CD4-positive, alpha-beta T cell treated with Interleukin-2 at 100 ng/mL for 4 hours (primary cell): ENCODE measurements at regions not wholly inside any gene's neighbourhood (a gene's known extent, or its start where the extent isn't known, plus 50 kb on each side); places are given as distances from the start of the nearest gene placed in this dataset.

ENCODE experiments used
- DNase-seq: peaks from one replicate; pipeline ENCODE4 v3.0.0-alpha.2; 2020; ENCODE audit warnings: low spot score

DNA sequence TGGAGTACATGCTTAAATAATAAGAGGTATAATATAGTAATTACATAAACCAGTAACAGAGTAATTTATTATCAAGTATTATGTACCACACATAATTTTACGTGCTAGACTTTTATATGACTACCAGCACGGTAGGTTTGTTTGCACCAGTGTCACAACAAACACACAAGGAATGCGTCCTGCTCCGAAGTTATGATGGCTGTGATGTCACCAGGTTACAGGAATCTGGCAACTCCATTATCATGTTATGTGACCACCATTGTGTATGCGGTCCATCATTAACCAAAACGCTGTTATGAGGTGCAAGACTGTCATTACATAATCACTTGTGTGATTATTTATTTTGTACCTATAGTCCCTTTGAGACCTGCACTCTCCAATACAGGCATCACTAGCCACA lies 235.2 kb upstream of the PMEPA1 start:
- DNase-seq: no peak

DNA sequence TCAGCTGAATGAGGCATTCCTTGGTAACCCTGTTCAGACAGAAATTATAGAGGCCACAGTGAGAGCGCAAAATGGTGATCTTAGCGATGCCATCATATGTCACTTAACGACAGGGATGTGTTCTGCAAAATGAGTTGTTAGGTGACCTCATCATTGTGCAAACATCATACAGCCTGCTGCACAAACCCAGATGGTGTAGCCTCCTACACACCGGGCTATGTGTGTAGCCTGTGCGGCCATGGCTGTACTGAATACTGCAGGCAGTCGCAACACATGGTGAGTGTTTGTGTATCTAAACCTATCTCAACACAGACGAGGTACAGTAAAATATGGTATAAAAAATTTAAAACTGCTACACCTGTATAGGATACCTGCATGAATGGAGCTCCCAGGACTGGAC lies 234.1 kb upstream of the PMEPA1 start:
- no peak for DNase-seq

DNA sequence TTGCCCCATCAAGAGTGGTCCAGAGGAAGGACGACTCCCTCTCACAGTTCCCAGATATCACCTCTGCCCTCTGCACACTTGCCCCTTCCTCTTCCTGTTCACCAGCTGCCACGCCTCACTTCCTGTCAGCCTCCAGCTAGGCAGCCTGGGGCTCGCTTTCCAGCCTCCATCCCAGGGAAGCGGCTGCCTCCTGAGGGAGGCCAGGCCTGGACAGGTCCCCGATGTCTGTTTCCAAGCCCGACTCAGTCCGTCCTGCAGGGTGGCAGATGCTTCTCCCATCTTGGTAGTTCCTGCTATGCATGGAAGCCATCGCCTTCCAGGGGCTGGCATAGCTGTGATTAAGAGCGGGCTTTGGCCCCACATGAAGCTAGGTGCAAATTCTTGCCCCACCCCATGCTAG lies 233.5 kb upstream of the PMEPA1 start:
- no peak for DNase-seq

- DNase-seq: no peak
Measured at GRCh38 chr20:57941604-57942381, 232.0 kb upstream of the PMEPA1 start.

DNA sequence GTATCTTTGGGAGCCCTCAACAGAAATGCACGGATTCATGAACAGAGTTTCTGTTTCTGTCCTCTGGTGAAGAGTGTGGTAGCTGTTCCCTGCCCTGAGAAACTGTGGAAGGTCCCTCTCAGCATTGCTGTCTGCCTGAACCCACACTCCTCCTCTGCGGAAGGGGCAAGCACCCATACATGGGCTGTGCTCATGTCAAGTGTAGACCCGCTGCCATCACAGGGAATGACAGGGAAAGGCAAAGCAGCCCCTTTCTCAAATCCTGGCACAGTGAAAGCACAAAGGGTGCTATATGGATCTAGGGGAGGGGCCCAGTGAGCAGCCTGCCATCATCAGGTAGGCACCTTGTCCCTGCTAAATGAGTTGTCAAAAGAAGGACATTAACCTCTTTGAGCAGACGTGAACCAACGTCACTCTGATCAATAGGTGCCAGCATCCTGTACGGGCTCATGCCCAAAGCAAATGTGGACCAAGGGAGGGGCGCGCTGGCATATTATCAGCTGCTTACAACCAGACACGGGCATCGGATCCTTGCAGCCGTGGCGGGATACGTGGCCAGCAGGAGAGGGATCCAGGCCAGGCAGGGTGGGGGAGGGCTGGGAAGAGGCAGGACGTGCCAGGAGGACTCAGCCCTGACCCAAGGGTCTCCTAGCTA lies 231.2 kb upstream of the PMEPA1 start:
- DNase-seq: no peak

- DNase-seq: no peak
Measured at GRCh38 chr20:57940376-57940775, 230.6 kb upstream of the PMEPA1 start.

DNA sequence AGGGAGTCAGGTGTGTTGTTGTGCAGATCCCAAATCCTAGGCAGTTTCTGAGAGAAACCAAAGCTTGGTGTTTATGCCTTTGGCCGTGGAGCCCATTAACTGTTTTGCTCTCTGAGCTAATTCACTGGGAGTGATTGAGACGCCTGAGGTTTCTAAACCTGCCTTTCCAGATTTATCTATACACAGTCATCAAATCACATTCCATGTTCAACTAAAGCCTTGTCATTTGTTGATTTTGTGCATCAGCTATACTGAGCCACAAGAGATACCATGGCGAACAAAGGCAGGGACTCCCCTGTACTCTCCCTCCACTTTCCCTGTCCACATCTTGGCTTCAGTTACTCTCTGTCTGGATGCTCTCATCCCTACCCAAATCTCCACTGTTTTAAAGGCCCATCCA lies 229.7 kb upstream of the PMEPA1 start:
- no peak for DNase-seq

DNA sequence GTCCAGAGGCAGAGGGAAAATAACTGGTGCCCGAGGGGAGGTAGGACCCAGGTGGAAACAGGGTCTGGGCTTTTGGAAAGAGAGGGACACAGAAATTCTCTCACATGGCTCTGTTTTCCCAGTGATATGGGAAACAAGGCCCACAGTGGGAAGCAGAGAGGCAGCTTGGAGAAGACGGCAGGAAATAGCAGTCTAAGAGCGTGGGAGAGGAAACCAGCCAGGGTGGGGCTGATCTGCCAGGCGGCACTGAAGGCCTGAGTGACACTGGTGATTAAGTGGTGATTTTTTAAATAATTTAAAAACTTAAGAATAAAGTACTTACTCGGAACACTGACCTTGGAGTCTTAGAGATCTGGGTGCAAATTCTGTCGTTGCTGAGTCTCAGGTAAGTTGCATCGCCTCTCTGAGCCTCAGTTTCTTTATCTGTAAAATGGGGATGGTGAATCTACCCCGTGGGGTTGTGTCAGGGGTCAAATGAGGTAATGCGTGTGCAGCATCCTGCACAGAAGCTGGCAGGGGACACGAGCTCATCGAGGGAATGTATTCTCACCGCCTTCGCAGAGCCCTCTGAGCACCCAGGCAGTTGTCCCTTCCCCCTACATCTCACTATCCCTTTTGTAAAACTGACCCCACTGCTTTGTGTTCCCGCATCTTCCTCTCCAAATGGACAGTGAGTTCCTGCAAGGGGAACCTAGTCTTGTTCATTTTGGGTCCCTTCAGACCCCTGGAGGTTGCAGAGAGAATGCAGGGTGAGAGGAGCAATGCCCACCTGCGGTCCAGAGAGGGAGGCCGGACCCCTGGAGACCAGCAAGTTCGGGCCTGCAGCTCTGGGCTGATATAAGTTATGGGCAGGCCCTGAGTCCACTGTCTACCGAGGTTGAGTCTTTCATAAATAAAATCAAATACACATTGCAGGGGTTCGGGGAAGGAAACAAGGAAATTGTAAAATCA lies 228.6 kb upstream of the PMEPA1 start:
- DNase-seq: no peak

DNA sequence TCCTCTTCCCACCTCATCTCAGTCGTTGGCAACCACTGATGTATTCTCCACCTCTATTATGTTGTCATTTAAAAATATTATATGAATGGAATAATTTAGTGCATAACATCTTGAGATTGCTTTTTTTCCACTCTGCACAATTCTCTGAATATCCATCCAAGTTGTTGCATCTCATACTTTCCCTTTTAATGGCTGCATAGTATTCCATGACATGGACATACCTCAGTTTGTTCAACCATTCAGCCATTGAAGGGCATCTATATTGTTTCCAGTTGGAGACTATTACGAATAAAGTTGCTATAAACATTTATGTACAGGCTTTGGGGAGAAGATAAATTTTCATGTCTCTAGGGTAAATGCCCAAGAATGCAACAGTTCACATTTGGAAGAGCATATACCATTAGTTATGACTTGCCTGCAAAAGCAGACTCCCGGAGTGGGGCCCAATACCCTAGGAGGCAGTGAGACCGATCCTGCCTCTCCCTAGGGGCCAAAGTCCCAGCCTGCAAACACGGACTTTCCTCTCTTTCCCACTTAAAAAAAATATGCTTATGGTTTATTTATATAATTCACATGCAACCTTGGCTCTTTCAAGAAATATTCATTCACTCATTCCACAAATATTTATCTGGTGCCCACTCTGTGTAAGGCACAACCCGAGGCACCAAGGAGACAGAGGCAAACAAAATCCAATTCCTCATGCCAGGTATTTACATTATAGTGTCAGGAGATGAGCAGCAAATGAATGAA lies 227.0 kb upstream of the PMEPA1 start:
- DNase-seq: no peak

DNA sequence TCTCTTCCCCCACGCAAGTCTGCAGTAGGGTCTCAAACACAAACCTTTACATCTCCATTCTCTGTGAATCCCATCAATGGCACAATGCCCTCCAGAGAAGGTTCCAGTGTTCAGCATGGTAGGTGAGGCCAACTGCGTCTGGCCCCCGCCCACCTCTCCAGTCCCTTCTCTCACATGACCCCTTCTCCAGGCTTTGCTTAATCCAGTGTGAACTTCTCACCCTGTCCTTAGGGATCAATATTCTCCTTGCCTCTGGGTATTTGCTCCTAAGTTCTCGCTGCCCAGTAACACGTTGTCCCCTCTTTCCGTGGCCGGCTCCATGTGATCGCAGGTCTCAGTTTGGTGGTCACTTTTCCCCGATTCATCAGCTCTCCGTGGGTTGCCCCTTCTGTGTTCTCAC lies 225.1 kb upstream of the PMEPA1 start:
- DNase-seq: no peak

DNA sequence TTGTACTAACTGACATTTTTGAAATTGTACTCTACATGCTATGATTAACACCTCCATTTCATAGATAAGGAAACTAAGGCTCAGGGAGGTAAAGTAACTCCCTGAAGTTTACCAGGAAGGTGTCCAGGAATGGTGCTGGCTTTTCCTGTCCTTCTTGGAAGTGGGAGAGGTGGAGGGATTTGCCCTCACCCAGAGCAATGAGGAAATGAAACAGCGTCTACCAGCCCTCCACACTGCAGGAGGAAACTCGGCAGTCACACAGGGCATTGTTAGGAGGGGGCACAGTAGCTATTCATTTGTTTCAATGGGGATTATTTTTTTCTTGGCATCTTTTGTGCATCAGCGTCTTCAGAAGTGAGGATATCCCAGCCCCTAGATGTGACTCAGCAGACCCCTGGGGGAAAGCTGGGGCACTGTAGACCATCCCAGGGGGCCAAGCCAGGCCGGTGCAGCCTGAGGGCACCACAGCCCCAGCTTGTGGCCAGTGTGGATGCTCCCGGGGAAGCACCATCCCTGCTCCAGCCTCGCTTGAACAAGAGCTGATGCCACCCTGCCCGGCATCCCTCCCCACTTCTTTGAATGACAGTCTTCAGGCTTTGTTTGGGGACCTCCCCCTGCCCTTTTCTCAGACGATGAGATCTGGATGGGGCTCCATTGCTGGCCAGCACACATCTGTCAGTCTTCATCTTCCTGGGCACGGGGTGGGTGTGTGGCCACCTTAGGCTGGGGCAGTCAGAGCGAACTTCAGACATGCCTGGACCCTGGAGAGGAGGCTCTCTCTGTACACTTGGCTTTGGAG lies 224.4 kb upstream of the PMEPA1 start:
- no peak for DNase-seq

DNA sequence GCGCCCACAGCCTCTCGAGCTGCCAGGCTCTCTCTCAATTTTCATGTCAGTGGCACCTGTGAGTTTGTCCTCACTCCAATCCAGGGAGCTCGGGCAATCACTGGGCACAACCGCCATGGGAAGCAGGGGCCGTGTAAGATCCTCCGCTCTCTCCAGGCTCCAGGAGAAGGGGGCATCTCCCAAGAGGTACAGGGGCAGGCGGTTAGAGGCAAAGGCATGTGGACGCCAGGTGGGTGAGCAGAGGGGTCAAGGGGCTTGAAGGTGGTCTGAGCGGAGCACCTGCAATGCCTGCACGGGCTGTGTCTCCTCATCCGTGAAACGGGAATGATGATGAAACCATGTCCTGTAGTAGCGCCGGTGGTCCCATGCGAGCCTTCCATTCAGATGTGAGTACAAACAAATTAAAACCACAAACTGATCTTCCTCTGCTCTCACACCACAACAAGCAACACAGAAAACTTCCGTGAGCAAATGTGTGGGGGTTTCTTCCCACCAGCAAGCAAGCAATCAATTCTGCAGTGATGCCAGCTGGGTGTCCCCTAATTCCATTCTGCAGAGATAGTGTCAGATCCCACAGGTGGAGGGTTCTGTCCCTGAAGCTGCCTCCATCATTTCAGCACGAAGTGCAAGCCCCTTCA lies 222.5 kb upstream of the PMEPA1 start:
- DNase-seq: no peak

DNA sequence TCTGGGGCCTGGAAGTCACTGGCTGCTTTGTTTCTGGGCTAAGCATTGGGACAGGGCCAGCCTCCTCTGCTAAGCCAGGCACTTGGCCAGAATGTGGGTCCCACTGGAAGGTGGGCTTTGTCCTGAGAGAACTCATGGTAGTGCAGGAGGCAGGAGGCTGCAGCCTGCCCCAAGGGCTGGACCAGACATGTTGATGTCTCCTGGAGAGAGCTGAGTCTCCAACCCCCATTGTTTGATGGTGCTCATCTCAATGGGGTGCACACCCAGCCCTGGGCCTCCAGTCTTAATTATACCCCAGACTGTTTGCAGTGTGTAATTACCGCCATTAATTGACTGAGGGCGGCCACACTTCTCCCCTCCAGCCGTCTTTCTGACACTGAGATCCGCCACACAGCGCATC lies 220.5 kb upstream of the PMEPA1 start:
- no peak for DNase-seq

- no peak for DNase-seq
Measured at GRCh38 chr20:57928181-57928967, 218.6 kb upstream of the PMEPA1 start.

DNA sequence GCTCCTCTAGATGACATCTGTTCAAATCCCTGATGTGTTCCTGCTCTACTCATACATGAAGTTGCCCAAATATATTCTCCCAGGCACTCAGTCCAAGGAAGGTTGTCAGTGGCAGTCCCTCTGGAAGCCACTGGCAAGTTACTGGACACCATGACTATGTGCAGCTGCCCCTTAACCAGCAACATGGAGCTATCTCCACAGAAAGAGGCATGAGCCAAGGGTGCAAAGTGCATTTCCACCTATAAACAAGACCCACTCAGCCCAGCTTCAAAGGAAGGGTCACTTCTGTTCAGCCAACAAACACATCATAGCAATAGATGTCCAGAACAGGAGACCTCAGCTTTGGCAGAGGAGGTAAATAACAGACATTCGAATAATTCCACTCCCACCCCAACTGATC lies 217.6 kb upstream of the PMEPA1 start:
- DNase-seq: no peak

DNA sequence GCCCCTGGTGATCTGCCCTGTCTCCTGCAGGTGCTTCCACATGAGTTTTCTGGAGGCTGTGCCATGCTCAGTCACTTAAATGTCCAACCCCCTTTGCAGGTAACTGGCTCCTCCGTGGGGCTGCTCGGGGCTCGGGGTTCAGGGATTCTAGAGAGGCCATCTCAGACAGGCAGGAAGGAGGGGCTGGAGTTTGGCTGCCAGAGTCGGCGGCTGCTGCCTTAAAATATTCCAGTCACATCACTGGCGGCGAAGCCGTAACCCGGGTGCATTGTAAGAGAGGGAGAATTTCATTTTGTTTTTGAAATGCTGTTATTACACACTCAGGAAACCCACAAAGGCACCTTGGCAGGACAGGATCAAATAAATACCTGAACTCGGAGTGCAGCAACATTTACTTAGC lies 212.9 kb upstream of the PMEPA1 start:
- DNase-seq: no peak

DNA sequence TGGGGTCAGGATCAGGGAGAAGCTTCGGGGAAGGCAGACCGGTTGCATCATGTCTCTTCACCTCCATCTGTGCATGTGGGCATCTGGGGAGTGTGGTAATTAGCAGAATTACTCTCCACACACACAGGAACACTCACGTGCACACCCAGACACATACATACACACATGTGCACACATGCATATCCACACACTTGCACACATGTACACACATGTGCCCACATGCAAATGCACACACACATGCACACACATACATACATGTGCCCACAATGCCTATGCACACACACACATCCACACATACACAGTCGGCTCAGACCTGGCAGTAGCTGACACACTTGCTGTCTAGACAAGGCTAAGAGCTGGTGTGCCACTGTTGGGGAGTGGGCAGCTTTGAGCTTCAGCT lies 212.3 kb upstream of the PMEPA1 start:
- no peak for DNase-seq

DNA sequence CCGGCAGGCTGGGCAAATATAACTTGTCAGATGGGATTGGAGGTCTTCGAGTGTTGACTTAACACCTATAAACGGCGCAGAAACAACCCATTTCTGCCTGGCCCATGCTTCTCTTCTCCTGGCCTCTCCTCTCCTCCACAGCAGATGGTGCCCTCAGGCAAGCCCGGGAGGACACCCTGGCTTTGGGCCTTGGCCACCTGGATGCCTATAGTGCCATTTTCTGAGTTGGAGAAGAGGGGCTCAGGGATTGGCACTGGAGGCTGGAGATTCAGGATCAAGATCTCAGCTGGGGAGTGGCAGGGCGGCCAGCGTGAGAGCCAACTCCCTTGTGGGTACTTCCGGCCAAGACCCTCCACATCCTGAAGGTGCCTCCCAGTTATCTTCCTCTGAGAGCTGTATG lies 211.9 kb upstream of the PMEPA1 start:
- DNase-seq: no peak

- DNase-seq: no peak
Measured at GRCh38 chr20:57920971-57921370, 211.2 kb upstream of the PMEPA1 start.

- DNase-seq: no peak
Measured at GRCh38 chr20:57919049-57919448, 209.2 kb upstream of the PMEPA1 start.
